ENCODE measurements at regions not wholly inside any gene's neighbourhood (a gene's known extent, or its start where the extent isn't known, plus 50 kb on each side); places are given as distances from the start of the nearest gene placed in this dataset.

GRCh38 chr4:84394386-84394785, 104.7 kb downstream of the NKX6-1 start:
- no peak for TF ChIP-seq CTCF (IDR thresholded peaks at IDR 0.05)
- no peak for TF ChIP-seq POLR2A (IDR thresholded peaks at IDR 0.05)

Measured in tibial nerve (tissue), 3 donors.